Hepatocyte (in vitro differentiated cells): ENCODE measurements at regions not wholly inside any gene's neighbourhood (a gene's known extent, or its start where the extent isn't known, plus 50 kb on each side); places are given as distances from the start of the nearest gene placed in this dataset.

ENCODE experiments used
- DNase-seq: peaks from one replicate; pipeline ENCODE4 v3.0.0-alpha.2; 2016; ENCODE audit warnings: low spot score
- H2AFZ ChIP-seq: fragments of 200-600 bp; sonication (generic); 2 replicates; pipeline ENCODE4 v1.6.0; 2016; ENCODE audit warnings: antibody characterized with exemption, mild to moderate bottlenecking
- H3K27ac ChIP-seq: fragments of 200-600 bp; sonication (generic); 2 replicates; pipeline ENCODE4 v1.5.1; 2016; ENCODE audit warnings: mild to moderate bottlenecking
- H3K27me3 ChIP-seq: fragments of 200-600 bp; sonication (generic); 2 replicates; pipeline ENCODE4 v1.6.1; 2016
- H3K36me3 ChIP-seq: fragments of 200-600 bp; sonication (generic); replicated peaks from 2 replicates; pipeline ENCODE4 v1.5.1; 2016; ENCODE audit warnings: low read depth; ENCODE audit not compliant: insufficient read depth
- H3K4me1 ChIP-seq: fragments of 200-600 bp; sonication (generic); 2 replicates; pipeline ENCODE4 v1.5.1; 2016; ENCODE audit warnings: mild to moderate bottlenecking, moderate library complexity; ENCODE audit not compliant: insufficient read depth
- H3K4me2 ChIP-seq: fragments of 200-600 bp; sonication (generic); 2 replicates; pipeline ENCODE4 v1.6.0; 2016
- H3K4me3 ChIP-seq: fragments of 200-600 bp; sonication (generic); 2 replicates; pipeline ENCODE4 v1.5.1; 2016; ENCODE audit warnings: mild to moderate bottlenecking
- H3K79me2 ChIP-seq: fragments of 200-600 bp; sonication (generic); 2 replicates; pipeline ENCODE4 v1.6.0; 2017; ENCODE audit warnings: mild to moderate bottlenecking
- H3K9me2 ChIP-seq: fragments of 200-600 bp; sonication (generic); replicated peaks from 2 replicates; pipeline ENCODE4 v1.6.0; 2017; ENCODE audit warnings: mild to moderate bottlenecking; ENCODE audit not compliant: insufficient read depth
- H3K9me3 ChIP-seq: fragments of 200-600 bp; sonication (generic); 2 replicates; pipeline ENCODE4 v1.5.1; 2016; ENCODE audit warnings: low read depth, mild to moderate bottlenecking
- H4K20me1 ChIP-seq: fragments of 200-600 bp; sonication (generic); 2 replicates; pipeline ENCODE4 v1.6.0; 2016; ENCODE audit warnings: mild to moderate bottlenecking; ENCODE audit not compliant: insufficient read depth, poor library complexity, severe bottlenecking
- CTCF ChIP-seq: fragments of 200-600 bp; sonication (generic); IDR thresholded peaks from 2 replicates; pipeline ENCODE4 v1.5.1; 2016; ENCODE audit warnings: antibody characterized with exemption, mild to moderate bottlenecking; ENCODE audit not compliant: poor library complexity
- EZH2 ChIP-seq: fragments of 200-600 bp; sonication (generic); IDR thresholded peaks from 2 replicates; pipeline ENCODE4 v1.6.1; 2016; ENCODE audit warnings: antibody characterized with exemption, mild to moderate bottlenecking, borderline replicate concordance
- EZH2phosphoT487 ChIP-seq: fragments of 200-600 bp; sonication (generic); IDR thresholded peaks from one replicate; pipeline ENCODE4 v1.6.1; 2018; ENCODE audit warnings: antibody characterized with exemption, mild to moderate bottlenecking, low read depth, moderate library complexity; ENCODE audit not compliant: unreplicated experiment, severe bottlenecking
- WGBS: methylation state at CpG from one replicate; pipeline ENCODE4 v1.1.6; 2016; ENCODE audit warnings: low lambda C conversion rate; ENCODE audit errors: missing lambda C conversion rate; 5-methylcytosine and 5-hydroxymethylcytosine counted together

- Histone ChIP-seq H3K27ac (no peak overlapping the region), H3K9me3 (no peaks in the 10 kb centered on the region), H4K20me1 (no peaks in the 10 kb centered on the region), H3K4me3 (no peak overlapping the region), H3K9me2 (no peaks in the 10 kb centered on the region), H2AFZ (no peak overlapping the region), H3K4me1 (no peaks in the 10 kb centered on the region), H3K27me3 (peaks cover 4% of the 10 kb centered on the region), H3K79me2 (no peaks in the 10 kb centered on the region), H3K4me2 (no peak overlapping the region), H3K36me3 (no peaks in the 10 kb centered on the region)
- 71% methylated on average over 7 of the region's 7 CpGs for WGBS
- DNase-seq, result peak; percentile 44
- no peak for TF ChIP-seq EZH2phosphoT487
- no peak for TF ChIP-seq EZH2
- peak; percentile 33 for TF ChIP-seq CTCF
Observed at GRCh38 chr14:21940887-21941856, 267.6 kb upstream of the OR4E1 start.

- Histone ChIP-seq H3K36me3 (no peaks in the 10 kb centered on the region), H4K20me1 (no peaks in the 10 kb centered on the region), H3K4me2 (no peak overlapping the region), H3K27me3 (no peaks in the 10 kb centered on the region), H3K4me3 (no peak overlapping the region), H3K79me2 (no peaks in the 10 kb centered on the region), H3K9me2 (no peaks in the 10 kb centered on the region), H2AFZ (no peak overlapping the region), H3K27ac (no peak overlapping the region), H3K9me3 (no peaks in the 10 kb centered on the region), H3K4me1 (no peaks in the 10 kb centered on the region)
- no peak for TF ChIP-seq CTCF
- TF ChIP-seq EZH2phosphoT487, result no peak
- no peak for TF ChIP-seq EZH2
- WGBS, result 67% methylated on average over 1 of the region's 1 CpG
- no peak for DNase-seq
Observed at GRCh38 chr14:21939836-21940235, 266.2 kb upstream of the OR4E1 start.

GRCh38 chr14:21937996-21938395 lies 264.4 kb upstream of the OR4E1 start:
- no peaks in the 10 kb centered on the region for H4K20me1 ChIP-seq
- no peaks in the 10 kb centered on the region for H3K4me1 ChIP-seq
- no peak overlapping the region for H3K4me2 ChIP-seq
- no peaks in the 10 kb centered on the region for H3K9me3 ChIP-seq
- H3K79me2 ChIP-seq, result no peaks in the 10 kb centered on the region
- 90% methylated on average over 2 of the region's 2 CpGs for WGBS
- H3K27me3 ChIP-seq, result no peaks in the 10 kb centered on the region
- no peak overlapping the region for H3K27ac ChIP-seq
- TF ChIP-seq EZH2 (no peak), CTCF (no peak), EZH2phosphoT487 (no peak)
- H3K9me2 ChIP-seq, result no peaks in the 10 kb centered on the region
- no peak overlapping the region for H3K4me3 ChIP-seq
- DNase-seq, result no peak
- no peak overlapping the region for H2AFZ ChIP-seq
- no peaks in the 10 kb centered on the region for H3K36me3 ChIP-seq
